B cell (primary cell): ENCODE measurements at regions not wholly inside any gene's neighbourhood (a gene's known extent, or its start where the extent isn't known, plus 50 kb on each side); places are given as distances from the start of the nearest gene placed in this dataset.

Source experiments
- ATAC-seq: fragments of 200-7000 bp; cut with Tn5 transposase; one replicate; pipeline ENCODE4 v1.10.0; 2021; ENCODE audit warnings: low read depth, mild to moderate bottlenecking, moderate number of reproducible peaks, moderate library complexity
- CTCF ChIA-PET: fragments of 350-600 bp; sonication (Branson Sonifier 250); formaldehyde crosslinking; loops from one replicate; lab custom pipeline; 2021; ENCODE audit warnings: antibody characterized with exemption, inconsistent platforms; lab: Charles Lee
- POLR2A ChIA-PET: fragments of 350-600 bp; sonication (Branson Sonifier 250); formaldehyde crosslinking; loops from one replicate; lab custom pipeline; 2021; ENCODE audit warnings: antibody characterized with exemption; lab: Charles Lee
- DNase-seq: peaks from one replicate; pipeline ENCODE4 v3.0.0; 2013
- H2AFZ ChIP-seq: 2 replicates; pipeline ENCODE4 v1.6.1; 2012; ENCODE audit warnings: mild to moderate bottlenecking, low read depth, low read length; ENCODE audit not compliant: insufficient read depth, poor library complexity, severe bottlenecking
- H3K27ac ChIP-seq, 2 donors: 1 replicate in 1 of 2; 2 replicates in 1 of 2; pipeline ENCODE4 v1.5.1; 2012 to 2013; ENCODE audit warnings: low read length in 2 of 2, mild to moderate bottlenecking in 2 of 2, moderate library complexity in 1 of 2
- H3K27me3 ChIP-seq, 4 experiments: fragments of 200-600 bp in 1 of 4; sonication (generic) in 1 of 4; replicated peaks in 1 of 4; 1 replicate in 2 of 4; 2 replicates in 2 of 4; pipeline versions ENCODE4 v1.6.1 to v1.7.0; 2013 to 2016; ENCODE audit warnings: low read length in 3 of 4, mild to moderate bottlenecking in 2 of 4, mixed read lengths in 1 of 4, moderate library complexity in 1 of 4; ENCODE audit not compliant: insufficient read depth in 4 of 4, control insufficient read depth in 3 of 4; ENCODE audit errors: control extremely low read depth in 1 of 4
- H3K36me3 ChIP-seq, 2 experiments: replicated peaks in 1 of 2; 1 replicate in 1 of 2; 2 replicates in 1 of 2; pipeline versions ENCODE4 v1.6.1 to v1.7.1; 2013; ENCODE audit warnings: low read length in 1 of 2; ENCODE audit not compliant: insufficient read depth in 2 of 2, control insufficient read depth in 1 of 2; ENCODE audit errors: control extremely low read depth in 1 of 2, extremely low read depth in 1 of 2
- H3K4me1 ChIP-seq, 2 donors: fragments of 200-600 bp in 1 of 2; sonication (generic) in 1 of 2; 1 replicate in 1 of 2; 2 replicates in 1 of 2; pipeline versions ENCODE4 v1.5.1 to v1.6.1; 2013 to 2017; ENCODE audit warnings: low read length in 2 of 2; ENCODE audit not compliant: control insufficient read depth in 2 of 2, insufficient read depth in 2 of 2
- H3K4me2 ChIP-seq: replicated peaks from 2 replicates; pipeline ENCODE3; 2012; ENCODE audit warnings: mild to moderate bottlenecking, low read depth, low read length; ENCODE audit not compliant: poor library complexity, severe bottlenecking
- H3K4me3 ChIP-seq, 5 experiments: fragments of 200-600 bp in 1 of 5; sonication (generic) in 1 of 5; 1 replicate in 3 of 5; 2 replicates in 2 of 5; pipeline versions ENCODE4 v1.5.1 to v1.7.0; 2011 to 2016; ENCODE audit warnings: low read length in 4 of 5, mild to moderate bottlenecking in 4 of 5, low read depth in 2 of 5, control low read depth in 1 of 5, moderate library complexity in 1 of 5; ENCODE audit not compliant: insufficient read depth in 1 of 5; ENCODE audit errors: control extremely low read depth in 1 of 5, extremely low read depth in 1 of 5
- H3K79me2 ChIP-seq: fragments of 200-600 bp; sonication (generic); one replicate; pipeline ENCODE4 v1.6.0; 2016; ENCODE audit warnings: low read length; ENCODE audit not compliant: control insufficient read depth, insufficient read depth
- H3K9ac ChIP-seq: fragments of 200-600 bp; sonication (generic); 2 replicates; pipeline ENCODE4 v1.6.1; 2017; ENCODE audit warnings: mild to moderate bottlenecking, low read length, moderate library complexity
- H3K9me3 ChIP-seq, 3 donors: one replicate each; pipeline versions ENCODE4 v1.6.1 to v1.7.1; 2013; ENCODE audit warnings: low read length in 2 of 3; ENCODE audit not compliant: control insufficient read depth in 2 of 3, insufficient read depth in 1 of 3; ENCODE audit errors: control extremely low read depth in 1 of 3
- H4K20me1 ChIP-seq: 2 replicates; pipeline ENCODE4 v1.6.0; 2012; ENCODE audit warnings: mild to moderate bottlenecking, low read length; ENCODE audit not compliant: insufficient read depth, control insufficient read depth, poor library complexity, severe bottlenecking
- H3K27ac Mint-ChIP-seq: one replicate; pipeline ENCODE4 v1.8.0; 2021; ENCODE audit warnings: mixed read lengths
- H3K27me3 Mint-ChIP-seq: one replicate; pipeline ENCODE4 v1.8.0; 2021; ENCODE audit warnings: mixed read lengths
- H3K4me1 Mint-ChIP-seq: one replicate; pipeline ENCODE4 v1.8.0; 2021; ENCODE audit warnings: mixed read lengths
- H3K4me3 Mint-ChIP-seq: one replicate; pipeline ENCODE4 v1.8.0; 2021; ENCODE audit warnings: mixed read lengths
- H3K9me3 Mint-ChIP-seq: one replicate; pipeline ENCODE4 v1.8.0; 2022; ENCODE audit warnings: mixed read lengths; ENCODE audit not compliant: insufficient read depth
- CTCF ChIP-seq: fragments of 200-600 bp; IDR thresholded peaks from one replicate; pipeline ENCODE4 v1.8.0; 2022; ENCODE audit warnings: antibody characterized with exemption, mild to moderate bottlenecking
- EZH2 ChIP-seq: IDR thresholded peaks from 2 replicates; pipeline ENCODE4 v1.6.1; 2012; ENCODE audit warnings: borderline replicate concordance, low read depth, mild to moderate bottlenecking, moderate library complexity, low read length; ENCODE audit not compliant: insufficient read depth, poor library complexity, severe bottlenecking
- WGBS: methylation state at CpG from one replicate; pipeline ENCODE4 v1.1.5; 2013; ENCODE audit warnings: missing lambda C conversion rate; ENCODE audit not compliant: insufficient coverage; 5-methylcytosine and 5-hydroxymethylcytosine counted together
- intact Hi-C: fragments of 100-400 bp; cut with micrococcal nuclease; formaldehyde crosslinking; loops from one replicate; pipeline ENCODE4 v1.10.0; 2022

- Histone ChIP-seq H3K27ac (no peak overlapping the region), H3K4me1 (no peaks in the 10 kb centered on the region), H2AFZ (no peak overlapping the region), H3K27me3 (no peaks in the 10 kb centered on the region), H3K79me2 (no peaks in the 10 kb centered on the region), H3K36me3 (no peaks in the 10 kb centered on the region), H3K4me2 (no peak overlapping the region), H3K4me3 (no peak overlapping the region), H4K20me1 (no peaks in the 10 kb centered on the region), H3K9ac (no peak overlapping the region), H3K9me3 (no peaks in the 10 kb centered on the region)
- intact Hi-C loops: no loop called here
- DNase-seq (no peak), ATAC-seq (no peak)
- TF ChIP-seq CTCF: no peak
- H3K27me3 Mint-ChIP-seq: peaks cover 5% of the 10 kb centered on the region
- WGBS: no CpG with 5 or more reads among the region's 3 CpGs
- H3K27ac Mint-ChIP-seq: no peak overlapping the region
- H3K4me3 Mint-ChIP-seq: no peak overlapping the region
- no peaks in the 10 kb centered on the region for H3K4me1 Mint-ChIP-seq
- ChIA-PET POLR2A (no interaction called here), CTCF (no interaction called here)
- no peaks in the 10 kb centered on the region for H3K9me3 Mint-ChIP-seq
Observed at GRCh38 chr21:35266546-35266945, 217.4 kb upstream of the RUNX1 start.

GRCh38 chr21:35265170-35265877 lies 216.2 kb upstream of the RUNX1 start:
- POLR2A ChIA-PET: no interaction called here
- H3K27ac Mint-ChIP-seq: no peak overlapping the region
- peaks cover 0 to 3% (median 0%) of the 10 kb centered on the region in 3 donors for H3K9me3 ChIP-seq

More at GRCh38 chr21:35265170-35265877, 216.2 kb upstream of the RUNX1 start:
- TF ChIP-seq EZH2: no peak
- no peak for TF ChIP-seq CTCF
- Histone ChIP-seq H3K79me2 (no peaks in the 10 kb centered on the region), H2AFZ (no peak overlapping the region), H3K27ac (no peak overlapping the region), H3K4me3 (no peak overlapping the region), H3K4me2 (no peak overlapping the region), H3K27me3 (no peaks in the 10 kb centered on the region), H4K20me1 (no peaks in the 10 kb centered on the region), H3K4me1 (no peaks in the 10 kb centered on the region), H3K36me3 (no peaks in the 10 kb centered on the region), H3K9ac (no peak overlapping the region)
- DNase-seq (no peak), ATAC-seq (no peak)
- intact Hi-C loops: no loop called here
- Mint-ChIP-seq H3K9me3 (no peaks in the 10 kb centered on the region), H3K4me1 (no peaks in the 10 kb centered on the region), H3K4me3 (no peak overlapping the region), H3K27me3 (peaks cover 5% of the 10 kb centered on the region)
- 86% methylated on average over 6 of the region's 8 CpGs for WGBS
- CTCF ChIA-PET: interaction anchor here (1.4 kb wide), 1 partner anchor 9 kb away, joined by 4 read pairs; no protein-coding TSS in a partner anchor
